ENCODE measurements at regions not wholly inside any gene's neighbourhood (a gene's known extent, or its start where the extent isn't known, plus 50 kb on each side); places are given as distances from the start of the nearest gene placed in this dataset.

GRCh38 chr16:73605309-73605708 is 557.4 kb upstream of the ZFHX3 start:
- no peak for DNase-seq (ENCODE audit: extremely low spot score)
- TF ChIP-seq EP300 (IDR thresholded peaks at IDR 0.05) (no peak), CTCF (IDR thresholded peaks at IDR 0.05) (no peak), POLR2AphosphoS5 (IDR thresholded peaks at IDR 0.05) (no peak), POLR2A (IDR thresholded peaks at IDR 0.05; ENCODE audit: low read depth) (no peak)
- Histone ChIP-seq H3K27me3 (peaks cover 0 to 32% (median 0%) of the 10 kb centered on the region in 4 donors), H3K9me3 (no peaks in the 10 kb centered on the region), H3K4me1 (no peaks in the 10 kb centered on the region), H3K27ac (replicated peaks in 1 of 4) (no peak overlapping the region), H3K4me3 (no peak overlapping the region), H3K36me3 (no peaks in the 10 kb centered on the region)
- WGBS = 92% methylated on average over 5 of the region's 5 CpGs
- intact Hi-C loops (cut with DNase I) = no loop called here

GRCh38 chr16:73601911-73602310 is 554.0 kb upstream of the ZFHX3 start:
- Histone ChIP-seq H3K4me3 (no peak overlapping the region), H3K9me3 (no peaks in the 10 kb centered on the region), H3K4me1 (no peaks in the 10 kb centered on the region), H3K27ac (replicated peaks in 1 of 4) (no peak overlapping the region), H3K27me3 (peaks cover 0 to 13% (median 0%) of the 10 kb centered on the region in 4 donors), H3K36me3 (no peaks in the 10 kb centered on the region)
- intact Hi-C loops (cut with DNase I) = no loop called here
- no peak for DNase-seq (ENCODE audit: extremely low spot score)
- TF ChIP-seq CTCF (IDR thresholded peaks at IDR 0.05) (no peak), POLR2AphosphoS5 (IDR thresholded peaks at IDR 0.05) (no peak), EP300 (IDR thresholded peaks at IDR 0.05) (no peak), POLR2A (IDR thresholded peaks at IDR 0.05; ENCODE audit: low read depth) (no peak)
- WGBS = 71% methylated on average over 3 of the region's 3 CpGs

GRCh38 chr16:73599870-73600269 is 551.9 kb upstream of the ZFHX3 start:
- TF ChIP-seq POLR2AphosphoS5 (IDR thresholded peaks at IDR 0.05) (no peak), CTCF (IDR thresholded peaks at IDR 0.05) (no peak), POLR2A (IDR thresholded peaks at IDR 0.05; ENCODE audit: low read depth) (no peak), EP300 (IDR thresholded peaks at IDR 0.05) (no peak)
- WGBS = 70% methylated on average over 2 of the region's 2 CpGs

GRCh38 chr16:73599351-73599750 is 551.4 kb upstream of the ZFHX3 start:
- no peaks in the 10 kb centered on the region for H3K36me3 ChIP-seq
- H3K4me3 ChIP-seq = no peak overlapping the region
- no peak overlapping the region for H3K27ac ChIP-seq (replicated peaks in 1 of 4)
- no peak for DNase-seq (ENCODE audit: extremely low spot score)
- H3K9me3 ChIP-seq = no peaks in the 10 kb centered on the region
- H3K4me1 ChIP-seq = no peaks in the 10 kb centered on the region
- WGBS = 46% methylated on average over 2 of the region's 2 CpGs
- TF ChIP-seq POLR2A (IDR thresholded peaks at IDR 0.05; ENCODE audit: low read depth) (no peak), CTCF (IDR thresholded peaks at IDR 0.05) (no peak), EP300 (IDR thresholded peaks at IDR 0.05) (no peak), POLR2AphosphoS5 (IDR thresholded peaks at IDR 0.05) (no peak)
- no peaks in the 10 kb centered on the region for H3K27me3 ChIP-seq
- intact Hi-C loops (cut with DNase I) = no loop called here

More at GRCh38 chr16:73599870-73600269, 551.9 kb upstream of the ZFHX3 start:
- intact Hi-C loops (cut with DNase I) = no loop called here
- H3K4me3 ChIP-seq = no peak overlapping the region
- H3K9me3 ChIP-seq = no peaks in the 10 kb centered on the region
- no peaks in the 10 kb centered on the region for H3K4me1 ChIP-seq
- no peak overlapping the region for H3K27ac ChIP-seq (replicated peaks in 1 of 4)
- no peaks in the 10 kb centered on the region for H3K36me3 ChIP-seq
- no peak for DNase-seq (ENCODE audit: extremely low spot score)
- H3K27me3 ChIP-seq = no peaks in the 10 kb centered on the region

GRCh38 chr16:73584157-73584556 is 536.2 kb upstream of the ZFHX3 start:
- no peak for TF ChIP-seq EP300 (IDR thresholded peaks at IDR 0.05)
- TF ChIP-seq POLR2AphosphoS5 (IDR thresholded peaks at IDR 0.05) = no peak
- TF ChIP-seq CTCF (IDR thresholded peaks at IDR 0.05) = no peak
- TF ChIP-seq POLR2A (IDR thresholded peaks at IDR 0.05; ENCODE audit: low read depth) = no peak
- H3K4me3 ChIP-seq = no peak overlapping the region
- H3K27ac ChIP-seq (replicated peaks in 1 of 4) = no peak overlapping the region
- H3K9me3 ChIP-seq = peaks cover 0 to 6% (median 0%) of the 10 kb centered on the region in 4 donors
- no peaks in the 10 kb centered on the region for H3K27me3 ChIP-seq
- DNase-seq (ENCODE audit: extremely low spot score) = no peak
- no peaks in the 10 kb centered on the region for H3K4me1 ChIP-seq
- intact Hi-C loops (cut with DNase I) = no loop called here
- no peaks in the 10 kb centered on the region for H3K36me3 ChIP-seq
- 72% methylated on average over 1 of the region's 1 CpG for WGBS
